A549 (cell line): ENCODE measurements at regions not wholly inside any gene's neighbourhood (a gene's known extent, or its start where the extent isn't known, plus 50 kb on each side); places are given as distances from the start of the nearest gene placed in this dataset.

ENCODE experiments used
- ATAC-seq, 2 experiments: fragments of 200-7000 bp in 1 of 2; fragments of >200 bp in 1 of 2; cut with Nextera tagmentation in 1 of 2; cut with Tn5 transposase in 1 of 2; 3 replicates each; pipeline versions ENCODE4 v1.8.0 to v1.9.1; 2018 to 2020; ENCODE audit warnings: mild to moderate bottlenecking in 1 of 2, moderate library complexity in 1 of 2
- CTCF ChIA-PET: fragments of 300-600 bp; sonication (Branson Sonifier 250); formaldehyde crosslinking; extraction: SDS; loops from one replicate; lab custom pipeline; 2021; ENCODE audit warnings: antibody characterized with exemption, inconsistent platforms; lab: Yijun Ruan, JAX
- POLR2A ChIA-PET: fragments of 350-600 bp; formaldehyde crosslinking; extraction: SDS; loops from one replicate; lab custom pipeline; 2021; ENCODE audit warnings: antibody characterized with exemption, inconsistent platforms; lab: Yijun Ruan, JAX
- DNase-seq, 2 experiments: peaks; one replicate each; pipeline versions ENCODE4 v3.0.0 to v3.0.0-alpha.2; 2011 to 2016; ENCODE audit warnings: low read depth in 1 of 2, low spot score in 1 of 2
- FAIRE-seq: peaks from 2 replicates; lab custom pipeline; 2011; peaks lifted over from hg19 to GRCh38; lab: Jason Lieb, UNC
- H3K27ac ChIP-seq, 2 experiments: fragments of >200 bp; sonication (Bioruptor Twin); formaldehyde crosslinking; 3 replicates each; pipeline ENCODE4 v1.5.1; 2016 to 2017
- H3K4me1 ChIP-seq: fragments of >200 bp; sonication (Bioruptor Twin); formaldehyde crosslinking; 3 replicates; pipeline ENCODE4 v1.6.1; 2016
- H3K4me2 ChIP-seq: fragments of >200 bp; sonication (Bioruptor Twin); formaldehyde crosslinking; 3 replicates; pipeline ENCODE4 v1.6.1; 2016
- H3K4me3 ChIP-seq: fragments of >200 bp; sonication (Bioruptor Twin); formaldehyde crosslinking; 3 replicates; pipeline ENCODE4 v1.5.1; 2016
- H3K9me3 ChIP-seq: fragments of >200 bp; sonication (Bioruptor Twin); formaldehyde crosslinking; 3 replicates; pipeline ENCODE4 v1.6.1; 2016
- BCL3 ChIP-seq: fragments of >200 bp; sonication (Bioruptor Twin); formaldehyde crosslinking; IDR thresholded peaks from 3 replicates; pipeline ENCODE4 v1.6.1; 2016
- CTCF ChIP-seq: fragments of >200 bp; sonication (Bioruptor Twin); formaldehyde crosslinking; IDR thresholded peaks from 3 replicates; pipeline ENCODE4 v1.5.1; 2016
- ESRRA ChIP-seq: fragments of 150-350 bp; IDR thresholded peaks from 2 replicates; pipeline ENCODE4 v1.6.1; 2014; ENCODE audit warnings: mild to moderate bottlenecking, low read length, borderline replicate concordance
- FOSL2 ChIP-seq, 2 experiments: fragments of 450-650 bp in 1 of 2; fragments of >200 bp in 1 of 2; sonication (Bioruptor Twin) in 1 of 2; formaldehyde crosslinking; IDR thresholded peaks; 2 replicates each; pipeline versions ENCODE4 v1.5.0 to v1.6.1; 2016 to 2020; ENCODE audit warnings: mild to moderate bottlenecking in 1 of 2, moderate library complexity in 1 of 2
- GATA3 ChIP-seq: IDR thresholded peaks from 2 replicates; pipeline ENCODE4 v1.6.1; 2012; ENCODE audit warnings: borderline replicate concordance
- HES2 ChIP-seq: fragments of >200 bp; sonication (Bioruptor Twin); formaldehyde crosslinking; IDR thresholded peaks from 2 replicates; pipeline ENCODE4 v1.6.1; 2016
- HOXA7 ChIP-seq: fragments of 250-450 bp; sonication (Bioruptor Pico); IDR thresholded peaks from 2 replicates; pipeline ENCODE4 v1.5.0; 2020; ENCODE audit warnings: mild to moderate bottlenecking, moderate library complexity
- HOXB5 ChIP-seq: fragments of 250-450 bp; sonication (Bioruptor Pico); IDR thresholded peaks from 2 replicates; pipeline ENCODE4 v1.5.0; 2020; ENCODE audit warnings: mild to moderate bottlenecking, moderate library complexity
- JUN ChIP-seq, 2 experiments: fragments of >200 bp; sonication (Bioruptor Twin); formaldehyde crosslinking; IDR thresholded peaks; 2 replicates in 1 of 2; 3 replicates in 1 of 2; pipeline ENCODE4 v1.6.1; 2016 to 2017
- JUNB ChIP-seq: fragments of >200 bp; sonication (Bioruptor Twin); formaldehyde crosslinking; IDR thresholded peaks from 2 replicates; pipeline ENCODE4 v1.6.1; 2016
- KDM1A ChIP-seq: fragments of 200-600 bp; sonication (generic); IDR thresholded peaks from 2 replicates; pipeline ENCODE4 v1.6.1; 2016; ENCODE audit warnings: low read depth, mild to moderate bottlenecking
- KDM5A ChIP-seq: fragments of 200-600 bp; sonication (generic); IDR thresholded peaks from 2 replicates; pipeline ENCODE4 v1.6.1; 2016; ENCODE audit warnings: antibody characterized with exemption, mild to moderate bottlenecking
- MAX ChIP-seq: IDR thresholded peaks from 2 replicates; pipeline ENCODE4 v1.6.1; 2012
- MYC ChIP-seq: IDR thresholded peaks from 2 replicates; pipeline ENCODE4 v1.6.1; 2012; ENCODE audit warnings: mild to moderate bottlenecking, inconsistent platforms, low read length, improper control_type of control experiment, borderline replicate concordance
- NFE2L2 ChIP-seq: fragments of 150-350 bp; conservative IDR thresholded peaks from 2 replicates; pipeline ENCODE4 v1.6.1; 2014; ENCODE audit warnings: low read length
- NPAS2 ChIP-seq: fragments of 250-450 bp; sonication (Bioruptor Pico); IDR thresholded peaks from 2 replicates; pipeline ENCODE4 v1.8.0; 2022; ENCODE audit warnings: mild to moderate bottlenecking, moderate library complexity, borderline replicate concordance
- RCOR1 ChIP-seq: fragments of 150-350 bp; IDR thresholded peaks from 2 replicates; pipeline ENCODE4 v1.6.1; 2014; ENCODE audit warnings: antibody characterized with exemption, low read length, low read depth
- RNF2 ChIP-seq: fragments of 200-600 bp; sonication (generic); IDR thresholded peaks from 2 replicates; pipeline ENCODE4 v1.6.1; 2016; ENCODE audit warnings: low read depth, mild to moderate bottlenecking, antibody characterized with exemption, moderate library complexity, borderline replicate concordance
- SMC3 ChIP-seq: fragments of >200 bp; sonication (Bioruptor Twin); formaldehyde crosslinking; IDR thresholded peaks from 3 replicates; pipeline ENCODE4 v1.6.1; 2018; ENCODE audit warnings: inconsistent platforms
- TFCP2L1 ChIP-seq: fragments of 250-450 bp; sonication (Bioruptor Pico); IDR thresholded peaks from 2 replicates; pipeline ENCODE4 v1.5.0; 2021; ENCODE audit warnings: mild to moderate bottlenecking
- TP53 ChIP-seq: fragments of 250-450 bp; sonication (Bioruptor Pico); IDR thresholded peaks from 2 replicates; pipeline ENCODE4 v1.5.0; 2021; ENCODE audit warnings: mild to moderate bottlenecking, moderate library complexity
- USF2 ChIP-seq: fragments of 450-650 bp; IDR thresholded peaks from 2 replicates; pipeline ENCODE4 v1.6.1; 2014; ENCODE audit warnings: antibody characterized with exemption
- ZC3H11A ChIP-seq: fragments of 450-650 bp; IDR thresholded peaks from 2 replicates; pipeline ENCODE4 v1.6.1; 2014; ENCODE audit warnings: antibody characterized with exemption, mild to moderate bottlenecking
- ZFP36 ChIP-seq: fragments of 450-650 bp; IDR thresholded peaks from 2 replicates; pipeline ENCODE4 v1.6.1; 2014; ENCODE audit warnings: borderline replicate concordance; ENCODE audit not compliant: partially characterized antibody
- ZSCAN20 ChIP-seq: fragments of 250-450 bp; sonication (Bioruptor Pico); IDR thresholded peaks from 2 replicates; pipeline ENCODE4 v1.8.0; 2022; ENCODE audit warnings: mild to moderate bottlenecking, moderate library complexity
- WGBS: methylation state at CpG from one replicate; pipeline ENCODE4 v1.1.6; 2017; ENCODE audit errors: missing lambda C conversion rate; 5-methylcytosine and 5-hydroxymethylcytosine counted together

- WGBS, result 3% methylated on average over 2 of the region's 2 CpGs
- no peak for DNase-seq
- CTCF ChIA-PET, result interaction anchor here (0.6 kb wide), 1 partner anchor 462 kb away, joined by 3 read pairs; no protein-coding TSS in a partner anchor
- ATAC-seq, result no peak
- POLR2A ChIA-PET, result no interaction called here
- H3K27ac ChIP-seq, result no peak overlapping the region
- H3K4me3 ChIP-seq, result no peak overlapping the region
- no peak overlapping the region for H3K4me2 ChIP-seq
- TF ChIP-seq HOXA7 (CRISPR knock-in tag) (no peak), USF2 (no peak), GATA3 (no peak), ESRRA (no peak), CTCF (no peak), RNF2 (no peak), ZSCAN20 (CRISPR knock-in tag) (no peak), ZC3H11A (no peak), JUN (IDR thresholded peaks at IDR 0.05) (no peak), TP53 (CRISPR knock-in tag) (no peak), NPAS2 (CRISPR knock-in tag) (no peak), RCOR1 (no peak)
- no peak for FAIRE-seq
- no peaks in the 10 kb centered on the region for H3K4me1 ChIP-seq
- no peaks in the 10 kb centered on the region for H3K9me3 ChIP-seq
Observed at GRCh38 chr9:29796291-29796952, 2223.1 kb upstream of the C9orf72 start.

GRCh38 chr9:29798599-29798998 is 2225.3 kb upstream of the C9orf72 start:
- FAIRE-seq, result no peak
- Histone ChIP-seq H3K9me3 (no peaks in the 10 kb centered on the region), H3K4me1 (no peaks in the 10 kb centered on the region), H3K4me3 (no peak overlapping the region), H3K27ac (no peak overlapping the region), H3K4me2 (no peak overlapping the region)
- ChIA-PET CTCF (no interaction called here), POLR2A (no interaction called here)
- DNase-seq, result no peak
- no peak for ATAC-seq
- no peak for TF ChIP-seq ZFP36
- TF ChIP-seq HES2, result no peak
- TF ChIP-seq JUNB, result no peak
- TF ChIP-seq NFE2L2, result no peak
- WGBS, result 0% methylated on average over 1 of the region's 1 CpG

GRCh38 chr9:29799227-29799626 is 2225.9 kb upstream of the C9orf72 start:
- ATAC-seq, result no peak
- H3K27ac ChIP-seq, result no peak overlapping the region

More at GRCh38 chr9:29799227-29799626, 2225.9 kb upstream of the C9orf72 start:
- Histone ChIP-seq H3K9me3 (no peaks in the 10 kb centered on the region), H3K4me2 (no peak overlapping the region), H3K4me1 (no peaks in the 10 kb centered on the region), H3K4me3 (no peak overlapping the region)
- DNase-seq, result no peak
- POLR2A ChIA-PET, result no interaction called here
- FAIRE-seq, result no peak
- TF ChIP-seq MAX (no peak), HOXB5 (CRISPR knock-in tag) (no peak), SMC3 (no peak), KDM5A (no peak), TFCP2L1 (CRISPR knock-in tag) (no peak), RCOR1 (no peak), KDM1A (no peak), FOSL2 (IDR thresholded peaks at IDR 0.05) (no peak), FOSL2 (CRISPR knock-in tag; IDR thresholded peaks at IDR 0.05) (no peak), BCL3 (no peak), MYC (no peak), ZC3H11A (no peak)
- 20% methylated on average over 2 of the region's 2 CpGs for WGBS
- CTCF ChIA-PET, result no interaction called here
